ENCODE measurements at regions not wholly inside any gene's neighbourhood (a gene's known extent, or its start where the extent isn't known, plus 50 kb on each side); places are given as distances from the start of the nearest gene placed in this dataset.
A peak's percentile ranks its signal among the peaks of the same experiment; 100 is the strongest.

DNA sequence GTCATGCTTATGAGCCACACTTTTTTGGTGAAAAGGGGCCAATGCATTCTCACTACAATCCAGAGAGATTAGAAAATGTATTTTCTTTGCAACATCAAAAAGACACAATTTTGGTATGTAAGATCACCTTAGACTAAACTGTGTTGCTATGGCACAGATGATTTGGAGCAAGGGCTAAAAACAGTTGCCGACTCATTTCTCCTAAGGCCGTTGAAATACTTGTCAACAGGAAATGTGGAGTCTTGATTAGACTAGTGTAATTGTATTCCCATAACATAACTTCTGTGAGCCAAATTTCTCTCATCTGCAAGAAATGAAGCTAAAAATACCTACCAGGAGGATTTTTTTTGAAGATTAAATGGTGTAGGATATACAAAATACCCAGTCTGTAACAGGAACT lies 2547.7 kb downstream of the ARAP2 start:
- no peak overlapping the region for H3K9ac ChIP-seq (ENCODE audit: insufficient read depth, low read length)
- TF ChIP-seq EZH2 (IDR thresholded peaks at IDR 0.05; ENCODE audit: low read length, missing control alignments) = no peak
- TF ChIP-seq, protein P1, sequence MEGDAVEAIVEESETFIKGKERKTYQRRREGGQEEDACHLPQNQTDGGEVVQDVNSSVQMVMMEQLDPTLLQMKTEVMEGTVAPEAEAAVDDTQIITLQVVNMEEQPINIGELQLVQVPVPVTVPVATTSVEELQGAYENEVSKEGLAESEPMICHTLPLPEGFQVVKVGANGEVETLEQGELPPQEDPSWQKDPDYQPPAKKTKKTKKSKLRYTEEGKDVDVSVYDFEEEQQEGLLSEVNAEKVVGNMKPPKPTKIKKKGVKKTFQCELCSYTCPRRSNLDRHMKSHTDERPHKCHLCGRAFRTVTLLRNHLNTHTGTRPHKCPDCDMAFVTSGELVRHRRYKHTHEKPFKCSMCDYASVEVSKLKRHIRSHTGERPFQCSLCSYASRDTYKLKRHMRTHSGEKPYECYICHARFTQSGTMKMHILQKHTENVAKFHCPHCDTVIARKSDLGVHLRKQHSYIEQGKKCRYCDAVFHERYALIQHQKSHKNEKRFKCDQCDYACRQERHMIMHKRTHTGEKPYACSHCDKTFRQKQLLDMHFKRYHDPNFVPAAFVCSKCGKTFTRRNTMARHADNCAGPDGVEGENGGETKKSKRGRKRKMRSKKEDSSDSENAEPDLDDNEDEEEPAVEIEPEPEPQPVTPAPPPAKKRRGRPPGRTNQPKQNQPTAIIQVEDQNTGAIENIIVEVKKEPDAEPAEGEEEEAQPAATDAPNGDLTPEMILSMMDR (conservative IDR thresholded peaks at IDR 0.05 in 1 of 2, IDR thresholded peaks at IDR 0.05 in 1 of 2; ENCODE audit: low read depth in 1 of 2, low read length in 2 of 2) = no peak
- H3K79me2 ChIP-seq (ENCODE audit: control insufficient read depth, insufficient read depth, low read length) = no peaks in the 10 kb centered on the region
- no peak overlapping the region for H2AFZ ChIP-seq (ENCODE audit: low read length)
- no peak overlapping the region for H3K4me2 ChIP-seq (ENCODE audit: extremely low read depth, insufficient read depth, low read length)
- no peaks in the 10 kb centered on the region for H3K36me3 ChIP-seq (ENCODE audit: control insufficient read depth, insufficient read depth, low read length)
- peak in 1 of 2 donors; percentile 7 for DNase-seq (ENCODE audit: low read depth in 2 of 2)
- H4K20me1 ChIP-seq (ENCODE audit: control insufficient read depth, extremely low read depth, insufficient read depth, low read length) = no peaks in the 10 kb centered on the region
- no peaks in the 10 kb centered on the region for H3K27me3 ChIP-seq (ENCODE audit: control insufficient read depth, insufficient read depth, low read length)
- no peak overlapping the region for H3K4me3 ChIP-seq (replicated peaks in 1 of 4; ENCODE audit: control extremely low read depth in 1 of 4, insufficient read depth in 1 of 4, low read depth in 3 of 4, low read length in 4 of 4)
- H3K9me3 ChIP-seq (ENCODE audit: control insufficient read depth, insufficient read depth, low read depth, low read length) = no peaks in the 10 kb centered on the region
- H3K27ac ChIP-seq (ENCODE audit: insufficient read depth, low read length) = no peak overlapping the region
- no peaks in the 10 kb centered on the region for H3K4me1 ChIP-seq (ENCODE audit: control insufficient read depth, extremely low read depth, insufficient read depth, low read length)

DNA sequence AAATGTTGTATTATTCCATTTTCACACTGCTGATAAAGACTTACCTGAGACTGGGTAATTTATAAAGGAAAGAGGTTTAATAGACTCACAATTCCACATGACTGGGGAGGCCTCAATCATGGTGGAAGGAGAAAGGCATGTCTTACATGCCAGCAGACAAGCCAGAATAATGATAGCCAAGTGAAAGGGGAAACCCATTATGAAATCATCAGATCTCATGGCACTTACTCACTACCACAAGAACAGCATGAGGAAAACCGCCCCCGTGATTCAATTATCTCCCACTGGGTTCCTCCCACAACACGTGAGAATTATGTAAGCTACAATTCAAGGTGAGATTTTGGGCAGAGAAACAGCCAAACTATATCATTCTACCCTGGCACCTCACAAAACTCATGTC lies 2535.1 kb downstream of the ARAP2 start:
- Histone ChIP-seq H3K27me3 (ENCODE audit: control insufficient read depth, insufficient read depth, low read length) (no peaks in the 10 kb centered on the region), H3K9me3 (ENCODE audit: control insufficient read depth, insufficient read depth, low read depth, low read length) (no peaks in the 10 kb centered on the region), H3K4me3 (replicated peaks in 1 of 4; ENCODE audit: control extremely low read depth in 1 of 4, insufficient read depth in 1 of 4, low read depth in 3 of 4, low read length in 4 of 4) (no peak overlapping the region), H3K9ac (ENCODE audit: insufficient read depth, low read length) (no peak overlapping the region), H3K36me3 (ENCODE audit: control insufficient read depth, insufficient read depth, low read length) (no peaks in the 10 kb centered on the region), H4K20me1 (ENCODE audit: control insufficient read depth, extremely low read depth, insufficient read depth, low read length) (no peaks in the 10 kb centered on the region), H3K4me1 (ENCODE audit: control insufficient read depth, extremely low read depth, insufficient read depth, low read length) (no peaks in the 10 kb centered on the region), H3K4me2 (ENCODE audit: extremely low read depth, insufficient read depth, low read length) (no peak overlapping the region), H2AFZ (ENCODE audit: low read length) (no peak overlapping the region), H3K27ac (ENCODE audit: insufficient read depth, low read length) (no peak overlapping the region), H3K79me2 (ENCODE audit: control insufficient read depth, insufficient read depth, low read length) (no peaks in the 10 kb centered on the region)
- no peak for TF ChIP-seq EZH2 (IDR thresholded peaks at IDR 0.05; ENCODE audit: low read length, missing control alignments)
- TF ChIP-seq, protein P1 (conservative IDR thresholded peaks at IDR 0.05 in 1 of 2, IDR thresholded peaks at IDR 0.05 in 1 of 2; ENCODE audit: low read depth in 1 of 2, low read length in 2 of 2) = no peak
- peak; percentile 22 to 81 for DNase-seq (ENCODE audit: low read depth in 2 of 2)

DNA sequence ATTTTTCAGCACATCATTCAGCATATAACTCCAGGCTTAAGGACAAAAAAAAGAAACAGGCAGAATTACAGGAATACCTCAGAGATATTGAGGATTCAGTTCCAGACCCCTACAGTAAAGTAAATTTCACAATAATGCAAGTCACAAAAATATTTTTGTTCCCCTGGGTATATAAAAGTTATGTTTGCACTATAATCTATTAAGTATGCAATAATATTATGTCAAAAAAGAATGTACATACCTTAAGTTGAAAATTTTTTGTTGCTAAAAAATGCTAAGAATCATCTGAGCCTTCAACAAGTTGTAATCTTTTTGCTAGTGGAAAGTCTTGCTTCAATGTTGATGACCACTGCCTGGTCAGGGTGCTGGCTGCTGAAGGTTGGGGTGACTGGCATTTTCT lies 2532.5 kb downstream of the ARAP2 start:
- H3K27me3 ChIP-seq (ENCODE audit: control insufficient read depth, insufficient read depth, low read length) = no peaks in the 10 kb centered on the region
- H2AFZ ChIP-seq (ENCODE audit: low read length) = no peak overlapping the region
- H3K4me3 ChIP-seq (replicated peaks in 1 of 4; ENCODE audit: control extremely low read depth in 1 of 4, insufficient read depth in 1 of 4, low read depth in 3 of 4, low read length in 4 of 4) = no peak overlapping the region
- H3K9me3 ChIP-seq (ENCODE audit: control insufficient read depth, insufficient read depth, low read depth, low read length) = no peaks in the 10 kb centered on the region
- no peaks in the 10 kb centered on the region for H3K4me1 ChIP-seq (ENCODE audit: control insufficient read depth, extremely low read depth, insufficient read depth, low read length)
- H3K9ac ChIP-seq (ENCODE audit: insufficient read depth, low read length) = no peak overlapping the region
- no peak overlapping the region for H3K27ac ChIP-seq (ENCODE audit: insufficient read depth, low read length)
- no peaks in the 10 kb centered on the region for H3K79me2 ChIP-seq (ENCODE audit: control insufficient read depth, insufficient read depth, low read length)
- TF ChIP-seq, protein P1 (conservative IDR thresholded peaks at IDR 0.05 in 1 of 2, IDR thresholded peaks at IDR 0.05 in 1 of 2; ENCODE audit: low read depth in 1 of 2, low read length in 2 of 2) = no peak
- no peak for TF ChIP-seq EZH2 (IDR thresholded peaks at IDR 0.05; ENCODE audit: low read length, missing control alignments)
- H3K36me3 ChIP-seq (ENCODE audit: control insufficient read depth, insufficient read depth, low read length) = no peaks in the 10 kb centered on the region
- DNase-seq (ENCODE audit: low read depth in 2 of 2) = no peak
- no peaks in the 10 kb centered on the region for H4K20me1 ChIP-seq (ENCODE audit: control insufficient read depth, extremely low read depth, insufficient read depth, low read length)
- H3K4me2 ChIP-seq (ENCODE audit: extremely low read depth, insufficient read depth, low read length) = no peak overlapping the region

Measured in fibroblast of lung (primary cell).